Suprapubic skin (tissue), 4 donors: ENCODE measurements at regions not wholly inside any gene's neighbourhood (a gene's known extent, or its start where the extent isn't known, plus 50 kb on each side); places are given as distances from the start of the nearest gene placed in this dataset.
A peak's percentile ranks its signal among the peaks of the same experiment; 100 is the strongest.

ENCODE experiments used
- DNase-seq, 2 donors: peaks; one replicate each; pipeline ENCODE4 v3.0.0-alpha.2; 2019; ENCODE audit warnings: low spot score in 2 of 2
- H3K27ac ChIP-seq: fragments of 200-600 bp; sonication (generic); one replicate; pipeline ENCODE4 v1.5.1; 2019
- H3K27me3 ChIP-seq: fragments of 200-600 bp; sonication (generic); one replicate; pipeline ENCODE4 v1.5.1; 2019
- H3K36me3 ChIP-seq: fragments of 200-600 bp; sonication (generic); one replicate; pipeline ENCODE4 v1.5.1; 2019
- H3K4me1 ChIP-seq: fragments of 200-600 bp; sonication (generic); one replicate; pipeline ENCODE4 v1.5.1; 2019
- H3K4me3 ChIP-seq: fragments of 200-600 bp; sonication (generic); one replicate; pipeline ENCODE4 v1.5.1; 2019; ENCODE audit warnings: mild to moderate bottlenecking
- H3K9me3 ChIP-seq: fragments of 200-600 bp; sonication (generic); one replicate; pipeline ENCODE4 v1.5.1; 2019
- EP300 ChIP-seq: sonication (generic); formaldehyde crosslinking; IDR thresholded peaks from one replicate; pipeline ENCODE4 v1.6.1; 2017; ENCODE audit warnings: antibody characterized with exemption
- POLR2A ChIP-seq, 2 donors: fragments of 450-650 bp; IDR thresholded peaks; one replicate each; pipeline ENCODE4 v1.6.1; 2017; ENCODE audit warnings: antibody characterized with exemption in 2 of 2, mild to moderate bottlenecking in 2 of 2, moderate library complexity in 2 of 2
- POLR2AphosphoS5 ChIP-seq, 3 donors: sonication (generic); formaldehyde crosslinking; IDR thresholded peaks; one replicate each; pipeline ENCODE4 v1.6.1; 2017; ENCODE audit warnings: antibody characterized with exemption in 3 of 3
- WGBS: methylation state at CpG from one replicate; pipeline ENCODE4 v1.1.5; 2018; 5-methylcytosine and 5-hydroxymethylcytosine counted together
- TF ChIP-seq, protein P1 (sequence below), 2 donors: fragments of 200-600 bp in 1 of 2; fragments of 450-650 bp in 1 of 2; sonication (generic) in 1 of 2; IDR thresholded peaks; one replicate each; pipeline ENCODE4 v1.5.1; 2016 to 2019; ENCODE audit warnings: antibody characterized with exemption in 2 of 2, mild to moderate bottlenecking in 1 of 2, moderate library complexity in 1 of 2

DNA sequence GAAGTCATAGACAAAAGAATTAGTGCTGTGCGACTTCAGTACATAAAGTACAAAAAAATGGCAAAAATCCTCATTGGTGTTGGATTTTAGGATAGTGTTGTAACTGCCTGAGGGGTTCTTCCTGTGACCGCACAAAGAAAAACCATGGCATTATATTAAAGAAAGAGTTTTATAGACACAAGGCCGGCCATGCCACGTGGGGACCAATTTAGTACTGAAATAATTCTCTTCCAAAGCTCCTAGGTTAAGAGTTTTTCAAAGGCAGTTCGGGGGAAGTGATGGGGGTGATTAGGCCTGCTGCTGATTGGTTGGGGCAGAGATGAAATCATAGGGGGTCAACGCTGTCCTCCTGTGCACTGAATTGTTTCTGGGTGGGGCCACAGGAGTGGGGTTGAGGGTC lies 150.9 kb upstream of the EEA1 start:
- H3K4me1 ChIP-seq: peaks cover 3% of the 10 kb centered on the region
- H3K4me3 ChIP-seq: no peak overlapping the region
- H3K36me3 ChIP-seq: no peaks in the 10 kb centered on the region
- DNase-seq: no peak
- WGBS: 77% methylated on average over 6 of the region's 6 CpGs
- no peaks in the 10 kb centered on the region for H3K9me3 ChIP-seq
- H3K27ac ChIP-seq: no peak overlapping the region
- no peaks in the 10 kb centered on the region for H3K27me3 ChIP-seq
- TF ChIP-seq, protein P1, sequence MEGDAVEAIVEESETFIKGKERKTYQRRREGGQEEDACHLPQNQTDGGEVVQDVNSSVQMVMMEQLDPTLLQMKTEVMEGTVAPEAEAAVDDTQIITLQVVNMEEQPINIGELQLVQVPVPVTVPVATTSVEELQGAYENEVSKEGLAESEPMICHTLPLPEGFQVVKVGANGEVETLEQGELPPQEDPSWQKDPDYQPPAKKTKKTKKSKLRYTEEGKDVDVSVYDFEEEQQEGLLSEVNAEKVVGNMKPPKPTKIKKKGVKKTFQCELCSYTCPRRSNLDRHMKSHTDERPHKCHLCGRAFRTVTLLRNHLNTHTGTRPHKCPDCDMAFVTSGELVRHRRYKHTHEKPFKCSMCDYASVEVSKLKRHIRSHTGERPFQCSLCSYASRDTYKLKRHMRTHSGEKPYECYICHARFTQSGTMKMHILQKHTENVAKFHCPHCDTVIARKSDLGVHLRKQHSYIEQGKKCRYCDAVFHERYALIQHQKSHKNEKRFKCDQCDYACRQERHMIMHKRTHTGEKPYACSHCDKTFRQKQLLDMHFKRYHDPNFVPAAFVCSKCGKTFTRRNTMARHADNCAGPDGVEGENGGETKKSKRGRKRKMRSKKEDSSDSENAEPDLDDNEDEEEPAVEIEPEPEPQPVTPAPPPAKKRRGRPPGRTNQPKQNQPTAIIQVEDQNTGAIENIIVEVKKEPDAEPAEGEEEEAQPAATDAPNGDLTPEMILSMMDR (IDR thresholded peaks at IDR 0.05): no peak
- TF ChIP-seq EP300 (no peak), POLR2AphosphoS5 (IDR thresholded peaks at IDR 0.05) (no peak), POLR2A (IDR thresholded peaks at IDR 0.05) (no peak)

- Histone ChIP-seq H3K4me3 (no peak overlapping the region), H3K9me3 (no peaks in the 10 kb centered on the region), H3K27ac (no peak overlapping the region), H3K36me3 (no peaks in the 10 kb centered on the region), H3K27me3 (no peaks in the 10 kb centered on the region), H3K4me1 (peaks cover 3% of the 10 kb centered on the region)
- TF ChIP-seq POLR2AphosphoS5 (IDR thresholded peaks at IDR 0.05): no peak
- TF ChIP-seq, protein P1 (IDR thresholded peaks at IDR 0.05): no peak
- no peak for TF ChIP-seq POLR2A (IDR thresholded peaks at IDR 0.05)
- TF ChIP-seq EP300: no peak
- no peak for DNase-seq
- 94% methylated on average over 1 of the region's 2 CpGs for WGBS
Observed at GRCh38 chr12:93080452-93080851, 151.4 kb upstream of the EEA1 start.

DNA sequence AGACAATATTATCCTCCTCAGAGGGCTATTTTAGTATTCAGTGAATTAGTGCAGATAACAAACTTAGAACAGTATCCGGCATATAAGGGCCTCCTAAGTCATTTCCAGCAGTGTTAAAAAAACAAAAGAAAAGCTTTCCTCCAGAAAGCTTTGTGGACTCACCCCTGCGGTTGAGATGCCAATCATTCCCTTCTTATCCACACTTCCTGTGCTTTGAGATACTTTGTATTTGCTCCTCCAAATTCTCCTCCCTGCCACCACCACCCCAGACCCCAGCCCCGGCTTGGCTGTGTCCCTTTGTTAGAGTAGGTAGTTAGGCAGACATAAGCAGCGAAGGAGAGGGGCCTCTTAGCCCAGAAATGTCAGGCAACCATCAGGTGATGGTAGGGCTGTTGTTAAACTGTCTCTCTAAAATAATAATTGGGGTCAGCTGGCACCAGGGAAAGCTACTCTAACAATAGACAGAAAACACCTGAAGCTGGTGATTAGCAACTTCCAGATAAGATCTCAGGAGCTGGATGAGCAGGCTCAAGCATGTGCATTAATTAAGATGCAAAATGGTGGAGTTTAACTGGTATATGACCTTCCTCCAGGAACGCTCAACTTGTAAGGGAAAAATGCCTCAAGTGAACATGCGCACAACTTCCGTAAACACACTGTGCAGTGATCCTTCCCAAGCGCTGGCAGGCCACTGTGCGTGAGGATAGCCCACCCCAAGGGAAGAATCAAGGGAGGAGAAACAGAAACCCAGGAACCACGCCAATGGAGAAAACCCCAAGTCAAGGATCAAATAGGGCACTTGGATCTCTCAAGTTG lies 152.1 kb upstream of the EEA1 start:
- H3K4me3 ChIP-seq: no peak overlapping the region
- WGBS: 69% methylated on average over 10 of the region's 10 CpGs

GRCh38 chr12:93081810-93082165 lies 152.7 kb upstream of the EEA1 start:
- Histone ChIP-seq H3K4me3 (no peak overlapping the region), H3K9me3 (no peaks in the 10 kb centered on the region), H3K4me1 (peaks cover 3% of the 10 kb centered on the region), H3K27ac (peak overlapping the region; percentile 51), H3K27me3 (no peaks in the 10 kb centered on the region), H3K36me3 (no peaks in the 10 kb centered on the region)
- DNase-seq: no peak
- TF ChIP-seq, protein P1 (IDR thresholded peaks at IDR 0.05): no peak
- WGBS: 68% methylated on average over 4 of the region's 4 CpGs

More for the DNA sequence above, 152.1 kb upstream of the EEA1 start:
- H3K27ac ChIP-seq: peak overlapping the region; percentile 51
- H3K9me3 ChIP-seq: no peaks in the 10 kb centered on the region
- no peaks in the 10 kb centered on the region for H3K27me3 ChIP-seq
- H3K4me1 ChIP-seq: peaks cover 3% of the 10 kb centered on the region
- H3K36me3 ChIP-seq: no peaks in the 10 kb centered on the region
- DNase-seq: no peak
- TF ChIP-seq POLR2AphosphoS5 (IDR thresholded peaks at IDR 0.05): no peak
- TF ChIP-seq, protein P1 (IDR thresholded peaks at IDR 0.05): no peak

- H3K36me3 ChIP-seq: no peaks in the 10 kb centered on the region
- H3K9me3 ChIP-seq: no peaks in the 10 kb centered on the region
- WGBS: 84% methylated on average over 4 of the region's 4 CpGs
- peaks cover 10% of the 10 kb centered on the region for H3K4me1 ChIP-seq
- TF ChIP-seq, protein P1 (IDR thresholded peaks at IDR 0.05): no peak
- TF ChIP-seq POLR2A (IDR thresholded peaks at IDR 0.05) (no peak), POLR2AphosphoS5 (IDR thresholded peaks at IDR 0.05) (no peak), EP300 (no peak)
- no peak for DNase-seq
- no peaks in the 10 kb centered on the region for H3K27me3 ChIP-seq
- no peak overlapping the region for H3K27ac ChIP-seq
- H3K4me3 ChIP-seq: no peak overlapping the region
Observed at GRCh38 chr12:93085383-93086287, 156.5 kb upstream of the EEA1 start.
